ENCODE measurements at regions not wholly inside any gene's neighbourhood (a gene's known extent, or its start where the extent isn't known, plus 50 kb on each side); places are given as distances from the start of the nearest gene placed in this dataset.

- H3K9me3 Mint-ChIP-seq (ENCODE audit: low read depth): peaks cover 17% of the 10 kb centered on the region
Measured at GRCh38 chr21:25080661-25081060, 526.6 kb downstream of the MRPL39 start.

GRCh38 chr21:25080141-25080540, 527.1 kb downstream of the MRPL39 start:
- no peak for TF ChIP-seq CTCF (IDR thresholded peaks at IDR 0.05; ENCODE audit: unreplicated experiment)
- Mint-ChIP-seq H3K9me3 (ENCODE audit: low read depth) (peaks cover 22% of the 10 kb centered on the region), H3K27ac (no peak overlapping the region), H3K36me3 (ENCODE audit: insufficient read depth) (no peaks in the 10 kb centered on the region), H3K4me3 (ENCODE audit: low read depth) (no peak overlapping the region), H3K4me1 (ENCODE audit: low read depth) (no peaks in the 10 kb centered on the region), H3K27me3 (no peaks in the 10 kb centered on the region)
- no peak for DNase-seq (ENCODE audit: low spot score, unreplicated experiment)

More at GRCh38 chr21:25080661-25081060, 526.6 kb downstream of the MRPL39 start:
- no peak for TF ChIP-seq CTCF (IDR thresholded peaks at IDR 0.05; ENCODE audit: unreplicated experiment)
- DNase-seq (ENCODE audit: low spot score, unreplicated experiment): no peak
- H3K27ac Mint-ChIP-seq: no peak overlapping the region
- no peaks in the 10 kb centered on the region for H3K36me3 Mint-ChIP-seq (ENCODE audit: insufficient read depth)
- H3K4me1 Mint-ChIP-seq (ENCODE audit: low read depth): no peaks in the 10 kb centered on the region
- H3K27me3 Mint-ChIP-seq: no peaks in the 10 kb centered on the region
- H3K4me3 Mint-ChIP-seq (ENCODE audit: low read depth): no peak overlapping the region

GRCh38 chr21:25079053-25079452, 528.2 kb downstream of the MRPL39 start:
- no peaks in the 10 kb centered on the region for H3K4me1 Mint-ChIP-seq (ENCODE audit: low read depth)
- TF ChIP-seq CTCF (IDR thresholded peaks at IDR 0.05; ENCODE audit: unreplicated experiment): no peak
- H3K9me3 Mint-ChIP-seq (ENCODE audit: low read depth): peaks cover 16% of the 10 kb centered on the region
- H3K4me3 Mint-ChIP-seq (ENCODE audit: low read depth): no peak overlapping the region
- H3K36me3 Mint-ChIP-seq (ENCODE audit: insufficient read depth): no peaks in the 10 kb centered on the region
- H3K27ac Mint-ChIP-seq: no peak overlapping the region
- DNase-seq (ENCODE audit: low spot score, unreplicated experiment): no peak
- H3K27me3 Mint-ChIP-seq: no peaks in the 10 kb centered on the region

GRCh38 chr21:25062061-25062460, 545.2 kb downstream of the MRPL39 start:
- H3K27me3 Mint-ChIP-seq: no peaks in the 10 kb centered on the region
- no peaks in the 10 kb centered on the region for H3K36me3 Mint-ChIP-seq (ENCODE audit: insufficient read depth)
- TF ChIP-seq CTCF (IDR thresholded peaks at IDR 0.05; ENCODE audit: unreplicated experiment): no peak
- H3K9me3 Mint-ChIP-seq (ENCODE audit: low read depth): peaks cover 29% of the 10 kb centered on the region
- no peak for DNase-seq (ENCODE audit: low spot score, unreplicated experiment)
- H3K4me1 Mint-ChIP-seq (ENCODE audit: low read depth): no peaks in the 10 kb centered on the region
- H3K4me3 Mint-ChIP-seq (ENCODE audit: low read depth): no peak overlapping the region
- H3K27ac Mint-ChIP-seq: no peak overlapping the region

GRCh38 chr21:25054689-25055088, 552.6 kb downstream of the MRPL39 start:
- Mint-ChIP-seq H3K27ac (no peak overlapping the region), H3K27me3 (no peaks in the 10 kb centered on the region), H3K4me1 (ENCODE audit: low read depth) (no peaks in the 10 kb centered on the region), H3K9me3 (ENCODE audit: low read depth) (peaks cover 30% of the 10 kb centered on the region), H3K36me3 (ENCODE audit: insufficient read depth) (no peaks in the 10 kb centered on the region), H3K4me3 (ENCODE audit: low read depth) (no peak overlapping the region)
- DNase-seq (ENCODE audit: low spot score, unreplicated experiment): no peak
- no peak for TF ChIP-seq CTCF (IDR thresholded peaks at IDR 0.05; ENCODE audit: unreplicated experiment)
